GM13976 (cell line): ENCODE measurements at regions not wholly inside any gene's neighbourhood (a gene's known extent, or its start where the extent isn't known, plus 50 kb on each side); places are given as distances from the start of the nearest gene placed in this dataset.
A peak's percentile ranks its signal among the peaks of the same experiment; 100 is the strongest.
"Not testable (repeated sequence)": the region's sequence is repeated elsewhere in the genome, so short reads cannot be mapped to it uniquely, and the experiment has no call there.

Experiments used
- DNase-seq: peaks from one replicate; pipeline ENCODE4 v3.0.0; 2012; ENCODE audit warnings: low spot score
- CTCF ChIP-seq: IDR thresholded peaks from 2 replicates; pipeline ENCODE4 v1.5.1; 2012; ENCODE audit warnings: borderline replicate concordance, mild to moderate bottlenecking; ENCODE audit not compliant: insufficient read depth; ENCODE audit errors: extremely low read depth, missing control alignments, control extremely low read depth
- in situ Hi-C: fragments of 300-500 bp; cut with MboI; formaldehyde crosslinking; loops from one replicate; pipeline ENCODE4 v1.12.0; 2022; ENCODE audit warnings: low sequenced_read_pairs, mixed read lengths, inconsistent platforms; ENCODE audit not compliant: unreplicated experiment

GRCh38 chr13:52565324-52565723, 76.9 kb upstream of the HNRNPA1L2 start:
- DNase-seq, in situ Hi-C loops: not testable (repeated sequence)

- TF ChIP-seq CTCF: peak; percentile 14
- DNase-seq, in situ Hi-C loops: not testable (repeated sequence)
These were observed 72.2 kb upstream of the HNRNPA1L2 start for GRCh38 chr13:52569904-52570602.

- DNase-seq, in situ Hi-C loops: not testable (repeated sequence)
These were observed 71.1 kb upstream of the HNRNPA1L2 start for GRCh38 chr13:52571163-52571562.

GRCh38 chr13:52582962-52583361, 59.3 kb upstream of the HNRNPA1L2 start:
- in situ Hi-C loops: not testable (repeated sequence)

More at GRCh38 chr13:52582962-52583361, 59.3 kb upstream of the HNRNPA1L2 start:
- DNase-seq: not testable (repeated sequence)
